ENCODE measurements at regions not wholly inside any gene's neighbourhood (a gene's known extent, or its start where the extent isn't known, plus 50 kb on each side); places are given as distances from the start of the nearest gene placed in this dataset.
"Not testable (repeated sequence)": the region's sequence is repeated elsewhere in the genome, so short reads cannot be mapped to it uniquely, and the experiment has no call there.

GRCh38 chr7:19958309-19958896 lies 185.0 kb upstream of the TMEM196 start:
- no peak for TF ChIP-seq CTCF (conservative IDR thresholded peaks at IDR 0.05)
- TF ChIP-seq ZFX (IDR thresholded peaks at IDR 0.05): no peak
- H3K27ac ChIP-seq: no peak overlapping the region

GRCh38 chr7:19957664-19958063 lies 184.2 kb upstream of the TMEM196 start:
- no peak overlapping the region for H3K27ac ChIP-seq
- TF ChIP-seq ZFX (IDR thresholded peaks at IDR 0.05): no peak
- no peak for TF ChIP-seq CTCF (conservative IDR thresholded peaks at IDR 0.05)

- H3K27ac ChIP-seq: not testable (repeated sequence)
Observed at GRCh38 chr7:19954166-19954565, 180.7 kb upstream of the TMEM196 start.

DNA sequence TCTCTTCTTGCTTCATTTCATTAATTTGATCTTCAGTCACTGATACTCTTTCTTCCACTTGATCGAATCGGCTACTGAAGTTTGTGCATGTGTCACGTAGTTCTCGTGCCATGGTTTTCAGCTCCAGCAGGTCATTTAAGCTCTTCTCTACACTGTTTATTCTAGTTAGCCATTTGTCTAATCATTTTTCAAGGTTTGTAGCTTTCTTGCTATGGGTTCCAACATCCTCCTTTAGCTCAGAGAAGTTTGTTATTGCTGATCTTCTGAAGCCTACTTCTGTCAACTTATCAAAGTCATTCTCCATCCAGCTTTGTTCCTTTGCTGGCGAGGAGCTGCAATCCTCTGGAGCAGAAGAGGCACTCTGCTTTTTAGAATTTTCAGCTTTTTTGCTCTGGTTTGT lies 180.0 kb upstream of the TMEM196 start:
- H3K27ac ChIP-seq: not testable (repeated sequence)

- TF ChIP-seq CTCF (conservative IDR thresholded peaks at IDR 0.05) (no peak), ZFX (IDR thresholded peaks at IDR 0.05) (no peak)
- no peak overlapping the region for H3K27ac ChIP-seq
Observed at GRCh38 chr7:19948160-19948559, 174.7 kb upstream of the TMEM196 start.

GRCh38 chr7:19944363-19945120 lies 171.1 kb upstream of the TMEM196 start:
- TF ChIP-seq ZFX (IDR thresholded peaks at IDR 0.05): no peak
- TF ChIP-seq CTCF (conservative IDR thresholded peaks at IDR 0.05): no peak
- H3K27ac ChIP-seq: no peak overlapping the region

DNA sequence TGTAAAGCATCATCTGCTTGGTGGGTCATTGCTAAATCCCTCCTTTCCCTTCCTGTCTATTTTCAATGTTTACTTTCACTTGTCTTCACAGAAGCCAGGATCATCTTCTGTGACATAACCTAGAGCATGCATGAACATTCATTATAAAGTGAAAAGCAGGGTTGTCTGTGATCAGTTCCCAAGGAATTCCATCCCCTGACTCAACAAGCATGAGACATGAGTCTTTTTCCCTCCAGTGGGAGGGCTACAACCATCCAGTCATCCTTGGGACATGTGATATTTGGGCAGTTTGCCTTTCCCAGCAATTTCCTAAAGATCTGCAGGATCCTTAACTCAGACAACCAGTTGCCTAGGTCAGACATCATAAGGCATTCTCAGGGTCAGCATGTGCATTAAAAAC lies 166.3 kb upstream of the TMEM196 start:
- TF ChIP-seq CTCF (conservative IDR thresholded peaks at IDR 0.05): no peak
- TF ChIP-seq ZFX (IDR thresholded peaks at IDR 0.05): no peak
- H3K27ac ChIP-seq: no peak overlapping the region

DNA sequence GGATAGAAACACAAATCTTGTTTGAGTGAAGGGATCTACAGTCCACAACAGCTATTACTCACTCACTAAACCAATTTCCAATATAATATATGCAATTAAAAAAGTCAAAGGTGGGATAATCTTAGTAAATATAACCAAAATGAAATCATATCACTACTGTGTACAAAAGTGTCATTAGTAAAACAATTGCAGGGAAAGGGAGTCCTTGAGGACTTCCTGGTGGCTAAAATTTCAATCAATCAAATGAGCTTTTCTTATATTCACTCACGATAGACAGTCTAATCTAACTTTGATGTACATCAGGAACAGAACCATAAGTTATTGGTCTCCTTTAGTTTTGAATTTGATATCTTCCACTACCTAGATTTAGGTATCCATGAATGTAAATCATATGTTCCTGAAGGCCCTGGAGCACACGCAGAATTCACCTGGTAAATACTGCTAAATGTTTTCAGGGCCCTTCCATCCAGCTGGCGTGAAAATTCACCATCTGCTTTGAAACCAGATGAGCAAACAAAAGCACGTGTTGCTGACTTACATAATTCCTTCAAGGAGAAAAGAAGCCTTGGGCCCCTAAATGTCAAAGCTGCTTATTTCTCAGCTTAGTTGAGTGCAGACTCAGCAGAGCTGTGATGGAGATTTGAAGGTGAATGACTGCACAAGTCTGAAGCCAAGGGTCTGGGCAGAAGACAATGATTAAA lies 159.3 kb upstream of the TMEM196 start:
- TF ChIP-seq CTCF (conservative IDR thresholded peaks at IDR 0.05) (no peak), ZFX (IDR thresholded peaks at IDR 0.05) (no peak)
- H3K27ac ChIP-seq: no peak overlapping the region

Data from C4-2B (cell line).